ENCODE measurements at regions not wholly inside any gene's neighbourhood (a gene's known extent, or its start where the extent isn't known, plus 50 kb on each side); places are given as distances from the start of the nearest gene placed in this dataset.

GRCh38 chr2:184472481-184472880 lies 125.8 kb upstream of the ZNF804A start:
- in situ Hi-C loops (cut with MboI): no loop called here
- no peaks in the 10 kb centered on the region for H3K79me2 ChIP-seq (ENCODE audit: control insufficient read depth, insufficient read depth, low read length)
- H3K36me3 ChIP-seq (ENCODE audit: control insufficient read depth, insufficient read depth, low read length): no peaks in the 10 kb centered on the region
- H3K4me3 ChIP-seq: no peak overlapping the region
- H3K9me1 ChIP-seq (ENCODE audit: control insufficient read depth, insufficient read depth, low read length): no peaks in the 10 kb centered on the region
- no peak for DNase-seq (ENCODE audit: extremely low read depth in 1 of 4, low spot score in 3 of 4)
- no TSS peak for BruUV-seq (replicated peaks)
- ATAC-seq: no peak
- H3K9ac ChIP-seq (ENCODE audit: insufficient read depth in 1 of 2, low read depth in 2 of 2, low read length in 2 of 2): no peak overlapping the region
- TF ChIP-seq ESRRB (CRISPR knock-in tag; IDR thresholded peaks at IDR 0.05; ENCODE audit: borderline replicate concordance): no peak
- no peaks in the 10 kb centered on the region for H3K4me1 ChIP-seq (replicated peaks in 1 of 2; ENCODE audit: control insufficient read depth in 2 of 2, insufficient read depth in 2 of 2, low read length in 2 of 2)
- H3K27ac ChIP-seq (ENCODE audit: extremely low read depth, low read depth, low read length): no peak overlapping the region
- CTCF ChIA-PET (ENCODE audit: low intra/inter-chr PET ratio): no interaction called here
- no peaks in the 10 kb centered on the region for H3K9me3 ChIP-seq (replicated peaks; ENCODE audit: control insufficient read depth, insufficient read depth, low read depth, low read length)
- intact Hi-C loops (cut with micrococcal nuclease): no loop called here
- 7% methylated on average over 1 of the region's 1 CpG for WGBS (ENCODE audit: insufficient coverage, low coverage, missing lambda C conversion rate)
- H3K27me3 ChIP-seq (ENCODE audit: control insufficient read depth in 2 of 2, insufficient read depth in 2 of 2, low read length in 2 of 2): no peaks in the 10 kb centered on the region
- POLR2A ChIA-PET: no interaction called here
- no peak for FAIRE-seq
- no peak overlapping the region for H3K4me2 ChIP-seq (ENCODE audit: insufficient read depth, low read length)
- H2AFZ ChIP-seq (ENCODE audit: low read depth, low read length): no peak overlapping the region
- no peaks in the 10 kb centered on the region for H4K20me1 ChIP-seq (replicated peaks; ENCODE audit: control insufficient read depth, insufficient read depth, low read length)

DNA sequence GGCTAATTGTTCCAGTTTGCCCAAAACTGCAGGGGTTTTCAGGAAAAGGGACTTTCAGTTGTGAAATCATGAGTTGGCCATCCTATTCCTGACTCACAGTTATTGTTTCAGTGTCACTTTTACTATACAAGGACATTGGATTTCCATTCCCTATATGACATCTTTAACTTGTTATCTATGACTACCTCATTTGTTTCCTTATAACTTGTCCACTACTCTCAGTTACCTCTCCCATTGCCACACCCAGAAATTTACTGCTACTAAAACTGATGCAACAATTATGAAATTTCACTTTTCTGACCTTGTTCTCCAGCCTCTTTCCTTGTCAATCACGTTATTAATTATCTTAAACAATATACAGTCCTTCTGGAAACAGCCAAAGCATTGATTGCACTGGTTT lies 116.5 kb upstream of the ZNF804A start:
- no peak overlapping the region for H2AFZ ChIP-seq (ENCODE audit: low read depth, low read length)
- no peaks in the 10 kb centered on the region for H4K20me1 ChIP-seq (replicated peaks; ENCODE audit: control insufficient read depth, insufficient read depth, low read length)
- no peaks in the 10 kb centered on the region for H3K27me3 ChIP-seq (ENCODE audit: control insufficient read depth in 2 of 2, insufficient read depth in 2 of 2, low read length in 2 of 2)
- in situ Hi-C loops (cut with MboI): no loop called here
- H3K36me3 ChIP-seq (ENCODE audit: control insufficient read depth, insufficient read depth, low read length): no peaks in the 10 kb centered on the region
- no TSS peak for BruUV-seq (replicated peaks)
- CTCF ChIA-PET (ENCODE audit: low intra/inter-chr PET ratio): no interaction called here
- H3K4me1 ChIP-seq (replicated peaks in 1 of 2; ENCODE audit: control insufficient read depth in 2 of 2, insufficient read depth in 2 of 2, low read length in 2 of 2): no peaks in the 10 kb centered on the region
- H3K4me3 ChIP-seq: no peak overlapping the region
- WGBS (ENCODE audit: insufficient coverage, low coverage, missing lambda C conversion rate): 0% methylated on average over 1 of the region's 1 CpG
- POLR2A ChIA-PET: no interaction called here
- DNase-seq (ENCODE audit: extremely low read depth in 1 of 4, low spot score in 3 of 4) (no peak), FAIRE-seq (no peak), ATAC-seq (no peak)
- no peaks in the 10 kb centered on the region for H3K79me2 ChIP-seq (ENCODE audit: control insufficient read depth, insufficient read depth, low read length)
- no peak overlapping the region for H3K9ac ChIP-seq (ENCODE audit: insufficient read depth in 1 of 2, low read depth in 2 of 2, low read length in 2 of 2)
- H3K9me3 ChIP-seq (replicated peaks; ENCODE audit: control insufficient read depth, insufficient read depth, low read depth, low read length): no peaks in the 10 kb centered on the region
- no peaks in the 10 kb centered on the region for H3K9me1 ChIP-seq (ENCODE audit: control insufficient read depth, insufficient read depth, low read length)
- no peak overlapping the region for H3K27ac ChIP-seq (ENCODE audit: extremely low read depth, low read depth, low read length)
- intact Hi-C loops (cut with micrococcal nuclease): no loop called here
- H3K4me2 ChIP-seq (ENCODE audit: insufficient read depth, low read length): no peak overlapping the region
- TF ChIP-seq DEAF1 (CRISPR knock-in tag; IDR thresholded peaks at IDR 0.05) (no peak), ZNF24 (IDR thresholded peaks at IDR 0.05) (no peak), ESRRB (CRISPR knock-in tag; IDR thresholded peaks at IDR 0.05; ENCODE audit: borderline replicate concordance) (no peak), RFX7 (CRISPR knock-in tag; IDR thresholded peaks at IDR 0.05) (no peak), ZNF3 (CRISPR knock-in tag; IDR thresholded peaks at IDR 0.05) (no peak), ZBTB40 (IDR thresholded peaks at IDR 0.05) (no peak), ZBTB40 (CRISPR knock-in tag; IDR thresholded peaks at IDR 0.05) (no peak)
